Effector memory CD4-positive, alpha-beta T cell (primary cell): ENCODE measurements at regions not wholly inside any gene's neighbourhood (a gene's known extent, or its start where the extent isn't known, plus 50 kb on each side); places are given as distances from the start of the nearest gene placed in this dataset.

Experiments
- DNase-seq, 3 donors: peaks; one replicate each; pipeline ENCODE4 v3.0.0-alpha.2; 2020
- H3K27ac ChIP-seq: 2 replicates; pipeline ENCODE4 v1.7.0; 2013; ENCODE audit warnings: mild to moderate bottlenecking, low read length, moderate library complexity; ENCODE audit not compliant: insufficient read depth, poor library complexity, severe bottlenecking
- H3K27me3 ChIP-seq: replicated peaks from 2 replicates; pipeline ENCODE4 v1.7.0; 2013; ENCODE audit warnings: mild to moderate bottlenecking, low read length; ENCODE audit not compliant: insufficient read depth, control insufficient read depth, poor library complexity, severe bottlenecking
- H3K36me3 ChIP-seq: 2 replicates; pipeline ENCODE4 v1.7.0; 2013; ENCODE audit warnings: mild to moderate bottlenecking, low read length, moderate library complexity; ENCODE audit not compliant: control insufficient read depth, insufficient read depth
- H3K4me1 ChIP-seq: 2 replicates; pipeline ENCODE4 v1.7.0; 2013; ENCODE audit warnings: low read length, mild to moderate bottlenecking; ENCODE audit not compliant: control insufficient read depth, insufficient read depth, poor library complexity, severe bottlenecking
- H3K4me3 ChIP-seq: 2 replicates; pipeline ENCODE4 v1.7.0; 2013; ENCODE audit warnings: low read length, low read depth, mild to moderate bottlenecking; ENCODE audit not compliant: insufficient read depth, poor library complexity, severe bottlenecking
- H3K9me3 ChIP-seq: 2 replicates; pipeline ENCODE4 v1.7.0; 2013; ENCODE audit warnings: mild to moderate bottlenecking, low read length, moderate library complexity; ENCODE audit not compliant: control insufficient read depth

DNA sequence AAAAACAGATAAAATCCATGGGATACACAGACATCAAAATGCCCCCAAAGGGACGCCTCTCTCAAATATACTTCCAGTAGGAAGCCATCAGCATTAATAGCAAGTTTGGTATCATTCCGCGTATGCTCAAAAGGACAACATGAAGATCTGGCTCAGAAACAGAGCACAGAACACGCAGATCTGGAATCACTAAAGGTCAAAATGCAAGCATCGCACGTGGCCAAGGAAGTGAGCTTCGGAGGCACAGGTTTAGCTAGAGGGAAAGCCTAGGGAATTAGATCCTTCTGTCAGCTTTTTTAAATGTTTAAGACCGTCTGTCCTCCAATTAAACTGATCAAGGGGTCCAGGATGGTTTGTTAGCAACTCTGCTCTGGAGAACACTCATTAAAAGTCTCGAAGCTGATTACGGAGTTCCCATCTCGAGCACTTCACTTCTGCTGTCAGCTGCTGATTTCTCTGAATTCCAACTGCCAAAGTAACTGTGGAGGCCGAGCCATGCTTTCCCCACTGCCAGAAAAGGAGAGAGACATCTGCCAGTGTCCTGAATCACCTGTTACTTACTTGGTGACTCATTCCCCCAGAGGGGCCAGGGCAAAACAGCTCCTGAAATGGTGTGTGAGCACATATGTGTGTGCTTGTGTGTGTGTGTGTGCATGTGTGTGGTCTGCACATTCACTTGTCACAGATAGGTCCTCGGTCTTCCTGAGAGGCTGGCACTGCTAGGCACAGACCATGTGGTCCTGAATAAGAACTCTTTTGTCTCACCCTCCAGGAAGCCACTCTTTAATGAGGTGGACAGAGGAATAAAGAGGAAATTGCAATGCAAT lies 177.7 kb upstream of the PPARGC1A start:
- no peak overlapping the region for H3K27ac ChIP-seq
- no peaks in the 10 kb centered on the region for H3K27me3 ChIP-seq
- H3K9me3 ChIP-seq = no peaks in the 10 kb centered on the region
- DNase-seq = no peak
- H3K4me1 ChIP-seq = no peaks in the 10 kb centered on the region
- H3K36me3 ChIP-seq = no peaks in the 10 kb centered on the region
- no peak overlapping the region for H3K4me3 ChIP-seq

DNA sequence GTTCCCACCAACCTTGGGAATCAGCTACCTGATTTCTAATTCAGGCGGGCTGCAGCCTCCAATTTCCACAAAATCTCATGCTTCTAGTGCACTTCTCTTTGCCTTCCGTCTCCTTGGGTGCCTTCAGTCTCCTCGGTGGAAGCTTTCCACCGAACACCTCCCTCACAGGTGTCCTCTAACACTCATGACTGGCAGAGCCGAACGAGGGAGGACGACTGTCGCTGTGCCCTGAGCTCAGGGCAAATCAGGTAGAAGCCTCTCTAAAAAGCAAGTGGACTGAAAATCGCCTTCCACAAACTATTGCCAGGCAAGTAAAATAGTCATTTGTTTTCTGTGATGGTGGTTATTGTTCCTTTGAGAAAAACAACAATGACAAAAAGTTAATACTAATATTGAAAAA lies 176.1 kb upstream of the PPARGC1A start:
- H3K36me3 ChIP-seq = no peaks in the 10 kb centered on the region
- no peak overlapping the region for H3K27ac ChIP-seq
- H3K27me3 ChIP-seq = no peaks in the 10 kb centered on the region
- H3K4me1 ChIP-seq = no peaks in the 10 kb centered on the region
- no peak for DNase-seq
- H3K4me3 ChIP-seq = no peak overlapping the region
- H3K9me3 ChIP-seq = no peaks in the 10 kb centered on the region

DNA sequence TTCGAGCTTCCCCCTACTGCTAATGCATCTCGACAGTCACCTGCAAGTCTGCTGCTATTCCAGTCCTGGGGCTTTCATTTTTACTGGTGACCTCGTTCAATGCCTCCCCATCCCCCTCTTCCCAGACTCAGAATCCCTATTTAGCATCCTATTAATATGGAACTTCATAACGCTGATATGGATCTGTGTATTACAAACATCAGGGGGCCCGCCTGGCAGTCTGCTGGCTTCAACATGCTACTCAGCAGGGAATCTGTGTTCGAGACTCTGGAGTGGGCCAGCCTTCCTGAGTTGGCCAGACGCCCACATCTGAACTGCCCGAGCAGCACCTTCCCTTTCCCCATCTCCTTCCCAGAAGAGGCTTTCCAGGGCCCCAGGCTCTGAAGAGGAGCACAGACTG lies 173.9 kb upstream of the PPARGC1A start:
- Histone ChIP-seq H3K27ac (no peak overlapping the region), H3K9me3 (no peaks in the 10 kb centered on the region), H3K36me3 (no peaks in the 10 kb centered on the region), H3K4me1 (no peaks in the 10 kb centered on the region), H3K27me3 (no peaks in the 10 kb centered on the region), H3K4me3 (no peak overlapping the region)
- DNase-seq = no peak

DNA sequence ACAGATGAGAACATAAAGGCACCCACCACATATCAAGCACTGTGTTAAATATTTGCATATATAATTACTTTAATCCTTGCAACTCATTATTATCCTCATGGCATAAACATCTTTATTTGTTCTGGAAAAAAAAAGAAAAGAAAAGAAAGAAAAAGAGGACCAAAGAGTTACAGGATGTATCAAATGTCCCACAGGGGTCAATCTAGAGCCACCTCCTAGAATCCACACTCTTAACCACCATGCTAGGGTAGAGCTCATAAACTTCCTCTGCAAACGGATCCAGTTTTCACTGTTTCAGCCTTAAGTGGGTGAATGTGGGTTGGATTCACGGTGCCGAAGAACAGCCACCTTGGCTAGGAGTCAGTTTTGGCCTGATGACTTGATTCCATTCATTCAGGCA lies 171.1 kb upstream of the PPARGC1A start:
- no peaks in the 10 kb centered on the region for H3K9me3 ChIP-seq
- no peaks in the 10 kb centered on the region for H3K27me3 ChIP-seq
- no peak overlapping the region for H3K4me3 ChIP-seq
- DNase-seq = no peak
- H3K36me3 ChIP-seq = no peaks in the 10 kb centered on the region
- no peak overlapping the region for H3K27ac ChIP-seq
- H3K4me1 ChIP-seq = no peaks in the 10 kb centered on the region

DNA sequence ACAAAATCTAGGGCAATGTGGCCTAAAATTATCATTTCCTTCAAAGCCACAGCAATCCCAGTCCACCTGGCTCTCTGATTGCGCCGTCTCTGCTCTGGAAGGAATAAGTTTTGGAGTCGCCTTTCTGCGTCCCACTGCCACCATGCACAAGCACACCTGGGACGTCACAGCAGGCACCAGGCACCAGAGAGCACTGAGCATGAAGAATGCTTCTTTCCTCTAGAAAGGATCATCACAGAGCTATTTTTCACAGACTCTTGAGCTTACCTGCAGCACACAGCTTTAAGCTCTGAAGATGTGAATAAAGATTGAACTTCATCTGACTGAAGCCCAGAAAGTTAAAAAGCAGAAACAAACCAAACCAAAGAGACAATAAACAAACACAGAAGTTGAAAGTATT lies 170.0 kb upstream of the PPARGC1A start:
- no peaks in the 10 kb centered on the region for H3K4me1 ChIP-seq
- no peaks in the 10 kb centered on the region for H3K27me3 ChIP-seq
- H3K36me3 ChIP-seq = no peaks in the 10 kb centered on the region
- no peak overlapping the region for H3K4me3 ChIP-seq
- DNase-seq = no peak
- H3K9me3 ChIP-seq = no peaks in the 10 kb centered on the region
- H3K27ac ChIP-seq = no peak overlapping the region

DNA sequence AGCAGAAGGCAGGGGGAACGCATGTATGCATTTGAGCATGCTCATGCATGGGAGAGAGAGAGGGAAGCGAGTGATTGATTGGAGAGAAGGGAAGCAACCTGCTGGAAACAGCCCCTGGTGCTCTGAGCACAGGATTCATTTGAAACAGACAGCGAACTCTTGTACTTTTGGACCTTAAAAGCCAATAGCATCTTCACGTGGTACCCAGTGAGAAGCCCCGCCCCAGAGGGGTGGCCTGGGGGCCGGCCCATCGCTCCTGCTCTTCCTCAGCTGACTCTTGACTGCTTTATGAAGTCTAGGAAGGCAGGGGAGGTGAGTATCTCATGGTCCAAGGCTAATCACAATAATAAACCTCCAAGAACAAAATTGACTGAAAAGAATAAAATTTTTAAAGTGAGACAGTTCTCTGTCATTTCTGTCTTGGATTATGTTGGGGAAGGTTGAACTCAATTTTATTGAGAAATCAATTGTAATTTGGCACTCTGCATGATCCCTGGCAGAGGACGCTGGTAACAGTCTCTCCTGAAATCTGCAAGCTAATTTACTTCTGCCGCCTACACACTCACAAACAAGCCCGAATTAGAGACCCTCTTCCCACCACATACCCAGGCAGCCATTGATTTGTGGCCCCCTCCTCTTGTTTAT lies 168.2 kb upstream of the PPARGC1A start:
- H3K36me3 ChIP-seq = no peaks in the 10 kb centered on the region
- H3K4me3 ChIP-seq = no peak overlapping the region
- no peak for DNase-seq
- H3K27me3 ChIP-seq = no peaks in the 10 kb centered on the region
- H3K4me1 ChIP-seq = no peaks in the 10 kb centered on the region
- no peak overlapping the region for H3K27ac ChIP-seq
- H3K9me3 ChIP-seq = no peaks in the 10 kb centered on the region

DNA sequence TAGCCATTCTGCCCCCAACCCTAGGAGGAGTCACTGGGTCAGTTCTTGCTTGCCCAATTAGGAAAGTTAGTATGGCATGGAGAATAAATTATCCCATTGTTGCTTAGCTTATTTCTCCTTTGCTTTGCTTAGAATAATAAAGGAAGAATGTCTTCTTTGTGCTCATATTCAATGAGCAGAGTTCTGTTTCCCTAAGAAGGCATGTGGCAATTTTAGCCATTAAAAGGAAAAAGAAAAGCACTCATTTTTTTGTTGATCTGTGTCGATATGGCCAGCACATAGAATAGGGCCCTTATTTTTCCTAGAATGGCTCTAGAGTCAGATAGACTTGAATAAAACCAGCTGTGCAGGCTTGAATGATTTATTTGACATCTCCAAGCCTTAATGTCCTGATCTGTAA lies 166.4 kb upstream of the PPARGC1A start:
- Histone ChIP-seq H3K4me1 (no peaks in the 10 kb centered on the region), H3K9me3 (no peaks in the 10 kb centered on the region), H3K36me3 (no peaks in the 10 kb centered on the region), H3K27me3 (no peaks in the 10 kb centered on the region), H3K27ac (no peak overlapping the region), H3K4me3 (no peak overlapping the region)
- no peak for DNase-seq

DNA sequence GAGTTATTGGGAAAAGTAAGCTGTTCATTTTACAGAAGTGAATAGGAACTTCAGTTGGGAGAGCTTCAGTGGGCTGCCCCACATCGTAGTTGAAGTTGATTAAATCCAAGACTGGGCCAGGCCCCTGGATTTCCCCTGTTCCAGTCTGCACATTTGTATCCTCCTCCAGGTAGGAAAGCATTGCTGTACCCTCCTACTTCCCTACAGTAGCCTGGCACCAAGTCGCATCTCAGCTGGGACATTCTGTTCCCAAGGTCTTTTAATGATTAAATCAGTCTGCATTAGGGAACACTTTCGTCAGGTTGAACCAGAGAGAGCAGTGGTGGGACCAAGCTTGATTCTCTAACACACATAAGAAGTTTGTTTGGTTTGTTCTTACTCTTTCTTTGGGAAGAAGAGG lies 165.8 kb upstream of the PPARGC1A start:
- Histone ChIP-seq H3K27me3 (no peaks in the 10 kb centered on the region), H3K4me3 (no peak overlapping the region), H3K4me1 (no peaks in the 10 kb centered on the region), H3K9me3 (no peaks in the 10 kb centered on the region), H3K27ac (no peak overlapping the region), H3K36me3 (no peaks in the 10 kb centered on the region)
- DNase-seq = no peak

DNA sequence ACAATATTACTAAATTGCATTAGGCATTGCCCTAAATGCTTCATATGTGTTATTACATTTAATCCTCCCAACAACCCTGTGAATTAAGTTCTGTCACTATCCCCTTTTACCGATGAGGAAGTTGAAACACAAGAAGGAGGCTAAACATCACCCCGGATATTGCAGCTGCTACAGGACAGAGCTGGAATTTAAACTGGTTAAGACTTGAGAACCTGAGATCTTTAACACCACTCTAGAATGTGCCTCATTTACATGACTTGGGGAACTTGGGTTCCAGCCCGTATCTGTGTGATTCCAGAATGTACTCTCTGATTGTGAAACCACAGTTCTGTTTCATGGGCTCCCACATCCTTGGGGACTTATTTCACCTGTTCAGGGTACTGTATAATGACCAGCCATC lies 165.1 kb upstream of the PPARGC1A start:
- no peaks in the 10 kb centered on the region for H3K36me3 ChIP-seq
- no peak for DNase-seq

DNA sequence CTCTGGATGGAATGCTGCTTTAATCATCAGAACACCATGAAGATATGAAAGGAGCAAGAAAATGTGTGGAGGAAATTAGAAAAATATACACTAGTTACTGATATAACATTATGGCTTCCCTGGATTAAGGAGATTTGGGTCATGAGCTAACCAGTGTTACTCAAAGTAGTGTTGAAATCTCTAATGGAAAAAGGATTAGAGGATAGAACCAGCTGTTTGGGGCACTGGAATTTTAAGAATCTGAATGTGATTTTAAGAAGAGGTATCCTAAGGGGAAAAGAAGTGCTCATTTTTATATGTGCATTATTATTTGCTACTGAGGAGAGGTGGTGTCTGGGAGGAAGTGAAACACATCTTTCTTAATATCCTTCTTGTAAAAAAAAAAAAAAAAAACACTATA lies 164.1 kb upstream of the PPARGC1A start:
- DNase-seq = no peak
- H3K27me3 ChIP-seq = no peaks in the 10 kb centered on the region
- no peaks in the 10 kb centered on the region for H3K36me3 ChIP-seq
- H3K9me3 ChIP-seq = no peaks in the 10 kb centered on the region
- no peaks in the 10 kb centered on the region for H3K4me1 ChIP-seq
- no peak overlapping the region for H3K27ac ChIP-seq
- H3K4me3 ChIP-seq = no peak overlapping the region

More for the DNA sequence above, 165.1 kb upstream of the PPARGC1A start:
- Histone ChIP-seq H3K27ac (no peak overlapping the region), H3K4me3 (no peak overlapping the region), H3K9me3 (no peaks in the 10 kb centered on the region), H3K4me1 (no peaks in the 10 kb centered on the region), H3K27me3 (no peaks in the 10 kb centered on the region)
